CD8-positive, alpha-beta memory T cell (primary cell): ENCODE measurements at regions not wholly inside any gene's neighbourhood (a gene's known extent, or its start where the extent isn't known, plus 50 kb on each side); places are given as distances from the start of the nearest gene placed in this dataset.
A peak's percentile ranks its signal among the peaks of the same experiment; 100 is the strongest.
"Not testable (repeated sequence)": the region's sequence is repeated elsewhere in the genome, so short reads cannot be mapped to it uniquely, and the experiment has no call there.

ENCODE experiments used
- CTCF ChIA-PET: fragments of 350-600 bp; sonication (Branson Sonifier 250); formaldehyde crosslinking; loops from one replicate; lab custom pipeline; 2021; ENCODE audit warnings: antibody characterized with exemption; lab: Charles Lee
- POLR2A ChIA-PET: fragments of 350-600 bp; sonication (Branson Sonifier 250); formaldehyde crosslinking; loops from one replicate; lab custom pipeline; 2021; ENCODE audit warnings: antibody characterized with exemption; lab: Charles Lee
- DNase-seq, 5 donors: peaks; one replicate each; pipeline versions ENCODE4 v3.0.0 to v3.0.0-alpha.2; 2020 to 2022; ENCODE audit warnings: mixed read lengths in 1 of 5
- H3K27ac ChIP-seq: one replicate; pipeline ENCODE4 v1.7.0; 2013; ENCODE audit warnings: low read depth, mild to moderate bottlenecking, low read length, moderate library complexity
- H3K27me3 ChIP-seq: 2 replicates; pipeline ENCODE4 v1.7.0; 2013; ENCODE audit warnings: low read length, mild to moderate bottlenecking; ENCODE audit not compliant: insufficient read depth, poor library complexity, severe bottlenecking
- H3K36me3 ChIP-seq: 2 replicates; pipeline ENCODE4 v1.7.0; 2013; ENCODE audit warnings: mild to moderate bottlenecking, low read length, moderate library complexity; ENCODE audit not compliant: insufficient read depth
- H3K4me1 ChIP-seq: 2 replicates; pipeline ENCODE4 v1.7.0; 2013; ENCODE audit warnings: mild to moderate bottlenecking, low read length, moderate library complexity; ENCODE audit not compliant: insufficient read depth
- H3K4me3 ChIP-seq: 2 replicates; pipeline ENCODE4 v1.7.0; 2013; ENCODE audit warnings: mild to moderate bottlenecking, low read length
- H3K9me3 ChIP-seq: 2 replicates; pipeline ENCODE4 v1.7.0; 2013; ENCODE audit warnings: mild to moderate bottlenecking, low read length
- H3K27ac Mint-ChIP-seq, 8 donors: one replicate each; pipeline ENCODE4 v1.8.0; 2020 to 2021; ENCODE audit warnings: mixed read lengths in 8 of 8, mild to moderate bottlenecking in 6 of 8, inconsistent platforms in 3 of 8, moderate library complexity in 3 of 8
- H3K27me3 Mint-ChIP-seq, 2 donors: one replicate each; pipeline ENCODE4 v1.8.0; 2020 to 2021; ENCODE audit warnings: mixed read lengths in 2 of 2, mild to moderate bottlenecking in 1 of 2, moderate library complexity in 1 of 2
- H3K36me3 Mint-ChIP-seq, 3 donors: one replicate each; pipeline ENCODE4 v1.8.0; 2020 to 2021; ENCODE audit warnings: mixed read lengths in 3 of 3, inconsistent platforms in 1 of 3, mild to moderate bottlenecking in 1 of 3
- H3K4me1 Mint-ChIP-seq, 3 donors: one replicate each; pipeline ENCODE4 v1.8.0; 2020 to 2021; ENCODE audit warnings: mixed read lengths in 3 of 3, inconsistent platforms in 1 of 3, mild to moderate bottlenecking in 1 of 3
- H3K4me3 Mint-ChIP-seq, 7 donors: one replicate each; pipeline ENCODE4 v1.8.0; 2020 to 2021; ENCODE audit warnings: mixed read lengths in 7 of 7, mild to moderate bottlenecking in 6 of 7, moderate library complexity in 4 of 7, inconsistent platforms in 2 of 7
- H3K9me3 Mint-ChIP-seq, 5 donors: one replicate each; pipeline ENCODE4 v1.8.0; 2020 to 2022; ENCODE audit warnings: mixed read lengths in 5 of 5, mild to moderate bottlenecking in 3 of 5, moderate library complexity in 2 of 5, inconsistent platforms in 1 of 5

GRCh38 chrX:467686-468085 lies 81.0 kb upstream of the PPP2R3B start:
- POLR2A ChIA-PET, H3K27ac Mint-ChIP-seq, H3K4me1 Mint-ChIP-seq, H3K27ac ChIP-seq, H3K36me3 Mint-ChIP-seq, H3K9me3 ChIP-seq, CTCF ChIA-PET, H3K36me3 ChIP-seq, H3K4me1 ChIP-seq, H3K27me3 Mint-ChIP-seq, H3K4me3 ChIP-seq, H3K4me3 Mint-ChIP-seq, H3K27me3 ChIP-seq, DNase-seq: not testable (repeated sequence)
- H3K9me3 Mint-ChIP-seq, result peaks cover 4 to 18% (median 11%) of the 10 kb centered on the region in 5 donors

GRCh38 chrX:468979-469378 lies 82.3 kb upstream of the PPP2R3B start:
- CTCF ChIA-PET, result no interaction called here

GRCh38 chrX:470686-471085 lies 84.0 kb upstream of the PPP2R3B start:
- ChIA-PET POLR2A (no interaction called here), CTCF (no interaction called here)
- Mint-ChIP-seq H3K9me3 (peaks cover 8 to 23% (median 17%) of the 10 kb centered on the region in 5 donors), H3K27me3 (peaks cover 0 to 4% of the 10 kb centered on the region in 2 donors), H3K36me3 (no peaks in the 10 kb centered on the region), H3K4me3 (no peak overlapping the region), H3K27ac (no peak overlapping the region), H3K4me1 (no peaks in the 10 kb centered on the region)
- no peak for DNase-seq
- H3K4me1 ChIP-seq, result no peaks in the 10 kb centered on the region
- no peaks in the 10 kb centered on the region for H3K9me3 ChIP-seq
- H3K27ac ChIP-seq, result no peak overlapping the region
- H3K27me3 ChIP-seq, result no peaks in the 10 kb centered on the region
- no peak overlapping the region for H3K4me3 ChIP-seq
- no peaks in the 10 kb centered on the region for H3K36me3 ChIP-seq

More at GRCh38 chrX:468979-469378, 82.3 kb upstream of the PPP2R3B start:
- Histone ChIP-seq H3K27me3 (no peaks in the 10 kb centered on the region), H3K4me3 (no peak overlapping the region), H3K27ac (no peak overlapping the region), H3K9me3 (no peaks in the 10 kb centered on the region), H3K4me1 (no peaks in the 10 kb centered on the region), H3K36me3 (no peaks in the 10 kb centered on the region)
- POLR2A ChIA-PET, result no interaction called here
- H3K4me1 Mint-ChIP-seq, result no peaks in the 10 kb centered on the region
- no peak overlapping the region for H3K27ac Mint-ChIP-seq
- peaks cover 8 to 21% (median 14%) of the 10 kb centered on the region in 5 donors for H3K9me3 Mint-ChIP-seq
- DNase-seq, result no peak
- no peak overlapping the region for H3K4me3 Mint-ChIP-seq
- H3K36me3 Mint-ChIP-seq, result no peaks in the 10 kb centered on the region
- peaks cover 0 to 3% of the 10 kb centered on the region in 2 donors for H3K27me3 Mint-ChIP-seq

- no peak overlapping the region for H3K4me3 Mint-ChIP-seq
- Histone ChIP-seq H3K27me3 (no peaks in the 10 kb centered on the region), H3K36me3 (no peaks in the 10 kb centered on the region), H3K9me3 (no peaks in the 10 kb centered on the region), H3K4me1 (no peaks in the 10 kb centered on the region), H3K27ac (no peak overlapping the region), H3K4me3 (no peak overlapping the region)
- ChIA-PET POLR2A (no interaction called here), CTCF (no interaction called here)
- H3K27me3 Mint-ChIP-seq, result peaks cover 0 to 7% of the 10 kb centered on the region in 2 donors
- H3K9me3 Mint-ChIP-seq, result peaks cover 8 to 23% (median 17%) of the 10 kb centered on the region in 5 donors
- H3K36me3 Mint-ChIP-seq, result no peaks in the 10 kb centered on the region
- no peaks in the 10 kb centered on the region for H3K4me1 Mint-ChIP-seq
- H3K27ac Mint-ChIP-seq, result no peak overlapping the region
- no peak for DNase-seq
Observed at GRCh38 chrX:471281-471680, 84.6 kb upstream of the PPP2R3B start.

DNA sequence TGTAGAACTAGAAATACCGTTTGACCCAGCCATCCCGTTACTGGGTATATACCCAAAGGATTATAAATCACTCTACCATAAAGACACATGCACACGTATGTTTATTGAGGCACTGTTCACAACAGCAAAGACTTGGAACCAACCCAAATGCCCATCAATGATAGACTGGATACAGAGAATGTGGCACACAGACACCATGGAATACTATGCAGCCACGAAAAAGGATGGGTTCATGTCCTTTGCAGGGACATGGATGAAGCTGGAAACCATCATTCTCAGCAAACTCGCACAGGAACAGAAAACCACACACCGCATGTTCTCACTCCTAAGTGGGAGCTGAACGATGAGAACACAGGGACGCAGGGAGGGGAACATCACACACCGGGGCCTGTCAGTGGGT lies 85.6 kb upstream of the PPP2R3B start:
- H3K4me3 ChIP-seq, H3K27me3 Mint-ChIP-seq, H3K36me3 ChIP-seq, DNase-seq, H3K36me3 Mint-ChIP-seq, H3K27ac ChIP-seq, POLR2A ChIA-PET, H3K27me3 ChIP-seq, H3K4me1 Mint-ChIP-seq, H3K4me3 Mint-ChIP-seq, H3K27ac Mint-ChIP-seq, H3K9me3 ChIP-seq, CTCF ChIA-PET, H3K4me1 ChIP-seq: not testable (repeated sequence)
- H3K9me3 Mint-ChIP-seq, result peaks cover 8 to 23% (median 17%) of the 10 kb centered on the region in 5 donors

DNA sequence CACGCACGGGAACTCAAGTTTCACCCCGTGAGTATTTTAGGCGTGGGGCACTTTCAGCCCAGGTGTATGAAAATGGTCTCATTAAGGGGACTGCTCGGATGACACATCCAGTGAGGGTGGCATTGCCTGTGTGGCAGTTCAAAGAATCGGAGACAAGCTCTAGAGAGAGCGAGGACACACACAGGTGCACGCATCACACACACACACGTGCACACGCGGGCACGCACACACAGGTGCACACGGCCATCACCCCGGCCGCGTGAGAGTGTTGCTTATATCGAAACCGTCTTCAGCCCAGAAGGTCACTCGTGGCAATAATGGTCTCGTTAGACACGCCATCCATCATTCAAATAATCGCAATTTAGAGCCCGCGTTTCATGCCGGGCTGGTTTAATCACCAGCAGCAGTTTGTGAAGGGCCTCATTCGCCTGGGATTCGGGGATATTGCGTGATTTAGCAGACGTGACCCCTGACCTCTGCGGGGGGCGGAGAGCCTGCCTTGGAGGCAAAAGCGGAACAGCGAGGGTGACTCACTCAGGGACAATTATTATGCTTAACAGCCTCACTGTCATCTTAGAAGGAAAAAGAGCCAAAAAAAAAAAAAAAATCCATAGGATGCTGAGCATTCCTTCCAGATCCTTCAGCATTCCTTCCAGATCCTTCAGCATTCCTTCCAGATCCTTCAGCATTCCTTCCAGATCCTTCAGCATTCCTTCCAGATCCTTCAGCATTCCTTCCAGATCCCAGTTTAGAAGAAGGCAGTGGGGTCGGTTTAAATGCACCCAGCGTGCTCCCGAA lies 89.4 kb upstream of the PPP2R3B start:
- Mint-ChIP-seq H3K36me3 (peaks cover 0 to 2% (median 0%) of the 10 kb centered on the region in 3 donors), H3K27me3 (peaks cover 0 to 9% of the 10 kb centered on the region in 2 donors), H3K4me3 (no peak overlapping the region), H3K4me1 (no peaks in the 10 kb centered on the region), H3K27ac (peak overlapping the region in 1 of 8 donors; percentile 43), H3K9me3 (peaks cover 6 to 16% (median 13%) of the 10 kb centered on the region in 5 donors)
- ChIA-PET POLR2A (no interaction called here), CTCF (no interaction called here)
- Histone ChIP-seq H3K36me3 (no peaks in the 10 kb centered on the region), H3K9me3 (no peaks in the 10 kb centered on the region), H3K4me3 (no peak overlapping the region), H3K27ac (no peak overlapping the region), H3K4me1 (no peaks in the 10 kb centered on the region), H3K27me3 (no peaks in the 10 kb centered on the region)
- DNase-seq, result no peak

GRCh38 chrX:476724-477075 lies 90.0 kb upstream of the PPP2R3B start:
- Mint-ChIP-seq H3K27ac (peak overlapping the region in 1 of 8 donors; percentile 69), H3K4me3 (no peak overlapping the region), H3K27me3 (peaks cover 0 to 9% of the 10 kb centered on the region in 2 donors), H3K9me3 (peaks cover 5 to 13% (median 11%) of the 10 kb centered on the region in 5 donors), H3K36me3 (peaks cover 0 to 2% (median 0%) of the 10 kb centered on the region in 3 donors), H3K4me1 (no peaks in the 10 kb centered on the region)
- Histone ChIP-seq H3K36me3 (no peaks in the 10 kb centered on the region), H3K9me3 (no peaks in the 10 kb centered on the region), H3K27ac (no peak overlapping the region), H3K4me1 (no peaks in the 10 kb centered on the region), H3K4me3 (no peak overlapping the region), H3K27me3 (no peaks in the 10 kb centered on the region)
- ChIA-PET CTCF (no interaction called here), POLR2A (no interaction called here)
- no peak for DNase-seq

DNA sequence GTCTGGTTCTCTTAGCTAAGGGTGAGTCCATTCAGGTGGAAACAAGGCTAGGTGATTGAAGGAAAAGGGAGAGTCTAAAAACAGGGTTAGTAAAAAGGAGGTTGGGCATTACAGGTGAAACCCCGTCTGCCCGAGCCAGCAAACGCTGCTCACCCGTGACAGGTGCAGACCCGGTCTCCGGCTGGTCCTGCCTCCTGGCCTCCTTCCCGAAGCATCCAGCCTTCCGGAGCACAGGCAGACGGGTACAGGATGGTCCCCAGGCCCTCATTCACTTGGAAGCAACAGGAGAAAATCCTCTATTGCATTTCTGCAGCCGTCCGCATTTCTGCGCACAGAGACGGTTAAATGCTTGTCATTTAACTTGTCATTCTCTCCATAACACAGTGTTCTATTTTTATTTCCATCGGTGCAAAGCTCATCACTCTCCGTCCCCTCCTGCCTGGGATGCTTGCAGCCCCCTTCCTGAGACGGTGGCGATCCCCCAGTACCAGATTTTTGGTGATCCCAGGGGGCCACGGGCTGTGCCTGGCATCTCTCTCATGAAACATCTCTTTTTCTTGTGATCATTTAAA lies 90.8 kb upstream of the PPP2R3B start:
- Histone ChIP-seq H3K9me3 (no peaks in the 10 kb centered on the region), H3K27ac (no peak overlapping the region), H3K27me3 (no peaks in the 10 kb centered on the region), H3K4me3 (no peak overlapping the region), H3K4me1 (no peaks in the 10 kb centered on the region), H3K36me3 (no peaks in the 10 kb centered on the region)
- no peaks in the 10 kb centered on the region for H3K4me1 Mint-ChIP-seq
- H3K36me3 Mint-ChIP-seq, result peaks cover 0 to 2% (median 0%) of the 10 kb centered on the region in 3 donors
- H3K4me3 Mint-ChIP-seq, result no peak overlapping the region
- H3K27ac Mint-ChIP-seq, result no peak overlapping the region
- no peak for DNase-seq
- ChIA-PET CTCF (no interaction called here), POLR2A (no interaction called here)
- H3K27me3 Mint-ChIP-seq, result peaks cover 0 to 9% of the 10 kb centered on the region in 2 donors
- H3K9me3 Mint-ChIP-seq, result peaks cover 4 to 11% (median 9%) of the 10 kb centered on the region in 5 donors
